ENCODE measurements at regions not wholly inside any gene's neighbourhood (a gene's known extent, or its start where the extent isn't known, plus 50 kb on each side); places are given as distances from the start of the nearest gene placed in this dataset.

DNA sequence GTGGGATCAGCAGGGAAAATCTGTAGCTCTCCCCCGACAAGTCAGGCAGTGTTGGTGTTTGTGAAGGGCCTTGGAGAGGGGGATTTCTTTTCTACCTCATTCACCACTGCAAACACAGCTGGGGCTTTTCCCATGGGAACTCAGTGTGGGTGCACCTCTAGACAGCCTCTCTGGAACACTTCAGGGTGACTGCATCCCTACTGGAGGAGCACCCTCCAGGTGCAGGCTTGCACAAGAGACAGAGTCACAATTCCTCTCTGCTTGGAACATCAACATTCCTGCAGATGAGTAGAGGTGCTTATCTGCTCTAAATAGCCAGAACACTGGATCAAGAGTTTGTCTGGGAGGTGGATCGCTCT lies 72.7 kb upstream of the AKAP13 start:
- DNase-seq (ENCODE audit: low read depth), result no peak

DNA sequence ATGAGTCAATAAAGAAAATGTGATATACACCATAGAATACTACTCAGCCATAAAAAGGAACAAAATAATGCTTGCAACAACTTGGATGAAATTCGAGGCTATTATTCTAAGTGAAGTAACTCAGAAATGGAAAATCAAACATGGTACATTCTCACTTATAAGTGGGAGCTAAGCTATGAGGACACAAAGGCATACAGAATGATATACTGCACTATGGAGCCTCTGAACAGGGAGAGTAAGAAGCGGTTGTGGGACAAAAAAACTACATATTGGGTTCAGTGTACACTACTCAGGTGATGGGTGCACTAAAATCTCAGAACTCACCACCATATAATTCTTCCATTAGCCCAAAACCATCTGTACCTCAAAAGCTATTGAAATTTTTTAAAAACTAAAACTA lies 68.8 kb upstream of the AKAP13 start:
- no peak for DNase-seq (ENCODE audit: low read depth)

DNA sequence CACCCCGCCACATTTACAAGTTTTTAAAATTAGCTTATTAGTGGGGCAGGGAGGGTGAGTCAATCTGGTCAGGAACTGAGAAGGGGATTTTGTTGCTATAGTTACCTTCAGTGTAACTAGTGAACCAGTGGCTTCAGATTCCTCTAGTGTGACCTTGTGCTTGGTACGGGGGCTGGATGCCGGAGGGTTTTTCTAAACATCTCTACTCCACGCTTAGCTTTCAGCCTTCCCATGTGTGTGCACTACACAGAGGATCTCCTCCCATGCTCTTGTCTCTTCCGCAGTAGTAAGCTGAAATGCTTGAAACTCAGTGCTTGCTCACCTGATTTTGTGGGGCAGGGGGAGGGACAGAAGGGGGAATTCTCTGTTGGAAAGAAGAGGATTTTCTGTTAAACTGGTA lies 67.9 kb upstream of the AKAP13 start:
- peak; percentile 40 for DNase-seq (ENCODE audit: low read depth)

DNA sequence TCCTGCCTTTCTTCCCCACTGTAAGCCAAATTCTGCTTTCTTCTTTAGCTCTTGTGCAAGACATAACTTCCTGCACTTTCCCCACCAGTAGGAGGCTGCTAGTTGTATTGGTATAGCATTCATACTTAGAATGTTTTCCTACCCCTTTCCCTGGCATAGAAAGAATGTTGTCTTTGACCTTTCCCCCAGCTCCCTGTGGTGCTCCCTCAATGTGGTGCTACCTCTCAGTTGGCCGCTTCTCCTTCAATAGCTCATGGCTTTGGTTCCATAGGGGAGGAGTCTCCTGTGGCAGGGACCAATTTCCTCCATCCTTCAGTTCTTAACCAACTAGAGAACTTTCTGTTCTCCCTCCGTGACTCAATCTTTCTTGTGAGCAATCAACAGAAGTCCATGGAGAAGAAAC lies 67.5 kb upstream of the AKAP13 start:
- DNase-seq (ENCODE audit: low read depth), result peak; percentile 66

DNA sequence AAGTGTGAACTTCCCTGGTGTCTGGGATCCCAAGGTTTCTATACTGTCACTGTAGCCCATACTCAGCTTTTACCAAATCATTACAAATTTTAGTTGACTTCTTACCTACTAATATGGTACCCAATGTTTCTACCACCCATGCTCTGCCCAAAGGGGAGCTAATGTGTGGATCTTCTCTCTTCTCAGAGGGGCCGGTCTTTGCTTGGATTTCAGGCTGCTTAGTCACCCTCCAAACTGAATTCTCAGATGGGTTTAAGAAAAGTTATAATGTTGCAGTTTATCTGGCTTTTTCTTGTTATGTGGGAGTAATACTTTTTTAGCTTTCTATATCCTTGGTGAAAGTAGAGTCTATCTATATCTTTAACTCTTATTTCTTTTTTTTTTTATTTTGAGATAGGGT lies 67.1 kb upstream of the AKAP13 start:
- DNase-seq (ENCODE audit: low read depth), result no peak

DNA sequence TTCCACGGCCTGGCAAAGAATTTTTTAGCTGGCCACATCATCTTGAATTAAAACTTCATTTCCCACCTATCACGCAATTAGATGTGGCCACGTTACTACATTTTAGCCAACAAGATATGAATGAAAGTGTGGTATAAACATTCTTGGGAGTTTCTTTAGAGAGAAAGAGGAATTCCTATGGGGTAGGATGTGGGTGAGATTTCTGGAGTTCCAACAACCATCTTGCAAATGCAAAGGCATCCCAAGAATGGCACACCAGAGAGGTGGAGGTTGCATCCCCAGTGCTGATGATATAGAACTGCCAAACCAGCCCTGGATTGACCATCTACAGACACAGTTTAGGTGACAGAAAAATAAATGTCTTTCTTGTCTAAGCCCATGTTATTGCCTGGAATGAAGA lies 66.3 kb upstream of the AKAP13 start:
- DNase-seq (ENCODE audit: low read depth), result no peak

DNA sequence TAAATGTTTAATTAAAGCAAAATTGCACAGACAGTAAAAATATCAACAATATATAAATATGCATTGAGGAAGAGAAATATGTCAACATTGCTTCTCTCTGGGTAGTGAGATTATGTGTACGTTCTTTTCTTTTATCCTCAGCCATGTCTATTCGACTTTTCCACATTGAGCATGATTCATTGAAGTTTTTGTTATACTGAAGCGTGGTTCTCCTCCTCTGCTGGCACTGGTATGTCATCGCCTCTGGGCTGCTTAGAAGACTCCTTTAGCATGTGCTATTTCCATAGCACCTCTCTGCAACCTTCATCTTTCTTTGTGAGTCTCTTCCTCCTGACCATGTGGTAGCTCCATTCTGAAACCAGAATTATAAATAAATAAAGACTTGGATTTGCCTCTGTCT lies 65.8 kb upstream of the AKAP13 start:
- no peak for DNase-seq (ENCODE audit: low read depth)

DNA sequence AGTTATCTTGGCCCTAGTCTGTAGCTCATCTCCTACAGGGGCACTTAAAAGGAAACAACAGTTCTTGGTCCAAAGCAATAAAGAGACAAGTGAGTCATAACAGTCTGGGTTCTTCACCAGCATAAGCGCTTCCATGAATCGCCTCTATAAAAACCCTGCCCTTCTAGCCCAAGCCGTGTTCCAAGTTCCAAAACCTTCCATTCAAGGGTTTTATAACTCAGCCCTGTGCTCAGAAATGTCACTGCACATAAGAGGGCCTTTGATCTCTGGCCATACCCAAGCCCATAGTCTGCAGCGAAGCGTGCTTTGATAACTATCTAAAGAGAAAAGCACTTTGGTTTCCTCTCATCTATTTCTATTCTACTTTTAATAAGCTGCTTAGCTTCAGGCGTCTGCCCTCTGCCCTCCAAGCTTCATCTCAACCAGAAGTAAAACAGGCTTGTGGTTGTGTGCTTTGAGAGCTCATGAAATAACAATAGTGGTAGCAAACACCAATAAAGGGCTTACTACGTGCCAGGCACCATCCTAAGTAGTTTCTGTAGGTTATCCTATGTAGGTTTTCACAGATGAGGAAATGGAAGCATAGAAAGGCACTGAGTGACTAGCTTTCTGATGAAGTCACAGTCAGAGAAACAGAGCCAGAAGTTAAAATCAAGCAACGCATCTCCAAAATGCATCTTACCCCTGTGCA lies 64.0 kb upstream of the AKAP13 start:
- DNase-seq (ENCODE audit: low read depth), result no peak

DNA sequence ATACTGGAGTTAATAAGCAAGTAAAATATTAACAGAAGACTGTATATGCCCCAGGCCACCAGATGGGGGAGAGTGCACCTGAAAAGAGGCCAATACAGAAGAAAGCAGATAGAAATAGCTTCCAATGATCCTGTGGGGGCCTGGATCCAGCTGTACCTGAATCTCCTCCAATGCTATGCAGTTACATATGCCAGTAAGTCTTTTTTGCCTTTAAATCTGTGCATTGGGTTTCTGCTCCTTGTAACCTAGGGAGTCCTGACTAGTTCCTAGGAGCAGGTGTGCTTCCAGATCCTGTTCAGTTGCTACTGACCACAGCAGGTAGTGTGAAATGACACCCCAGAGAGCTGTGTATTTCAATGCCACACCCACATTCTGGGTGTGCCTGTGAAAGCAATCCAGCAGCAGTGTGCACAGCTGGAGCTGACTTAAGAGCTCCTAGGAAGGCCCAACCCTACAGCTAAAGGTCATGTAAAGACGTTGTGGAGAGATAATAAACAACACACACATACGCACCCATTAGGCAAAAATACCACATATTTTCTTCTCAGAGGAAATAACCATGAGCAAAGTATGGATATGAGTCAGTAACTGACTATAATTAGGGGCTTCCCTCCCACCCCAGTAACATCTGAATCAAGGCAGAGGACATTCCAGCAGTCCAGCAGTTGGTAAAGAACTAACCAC lies 62.2 kb upstream of the AKAP13 start:
- peak; percentile 75 for DNase-seq (ENCODE audit: low read depth)

DNA sequence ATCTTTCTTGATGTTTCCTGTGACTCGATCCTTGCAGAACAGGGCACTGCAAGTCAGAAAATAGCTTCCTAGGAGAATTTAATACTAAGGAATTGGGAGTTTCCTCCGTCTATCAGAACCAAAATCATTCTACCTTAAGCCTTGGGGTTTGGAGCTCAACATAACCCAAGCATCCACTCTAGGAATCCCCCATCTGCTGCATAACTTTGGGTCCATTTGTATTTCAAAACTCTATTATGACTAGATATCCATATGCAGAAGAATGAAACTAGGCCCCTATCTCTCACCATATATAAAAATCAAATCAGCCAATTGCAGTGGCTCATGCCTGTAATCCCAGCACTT lies 61.7 kb upstream of the AKAP13 start:
- no peak for DNase-seq (ENCODE audit: low read depth)

DNA sequence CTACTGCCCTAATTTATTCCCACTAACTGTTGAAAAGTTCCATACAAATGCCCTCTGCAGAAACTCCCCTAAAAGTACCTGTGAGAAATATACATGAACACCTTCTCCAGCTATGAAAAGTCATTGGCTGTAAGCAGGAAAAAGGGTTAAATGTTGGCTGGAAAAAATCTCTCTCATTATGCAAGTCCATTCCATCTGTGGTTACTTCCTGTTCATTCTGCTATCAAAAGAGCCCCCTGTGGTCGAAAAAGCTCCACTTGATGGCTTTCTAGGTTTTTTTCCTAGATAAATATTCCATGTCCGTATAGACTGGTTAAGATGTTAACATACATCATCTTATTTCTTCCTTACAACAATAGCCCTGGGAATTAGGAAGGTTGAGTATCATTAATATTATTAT lies 56.2 kb upstream of the AKAP13 start:
- DNase-seq (ENCODE audit: low read depth), result no peak

DNA sequence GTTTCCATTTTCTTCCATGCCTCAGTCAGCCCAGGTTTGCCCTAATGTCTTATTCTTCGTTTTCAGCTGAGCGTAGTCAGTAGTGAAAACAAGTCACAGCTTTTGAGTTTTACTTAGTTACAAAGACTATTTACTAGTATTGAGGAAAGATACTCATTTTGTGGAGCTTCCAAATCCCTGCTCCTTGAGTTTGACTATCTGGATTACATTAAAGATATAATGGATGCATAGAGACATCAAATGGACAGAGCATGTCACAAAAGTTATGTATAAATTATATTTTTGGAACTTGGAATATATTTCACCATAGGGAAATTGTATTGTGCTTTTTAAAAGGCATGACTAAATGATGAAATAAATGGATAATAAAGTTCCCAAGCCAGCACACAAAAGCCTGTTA lies 54.6 kb upstream of the AKAP13 start:
- no peak for DNase-seq (ENCODE audit: low read depth)

DNA sequence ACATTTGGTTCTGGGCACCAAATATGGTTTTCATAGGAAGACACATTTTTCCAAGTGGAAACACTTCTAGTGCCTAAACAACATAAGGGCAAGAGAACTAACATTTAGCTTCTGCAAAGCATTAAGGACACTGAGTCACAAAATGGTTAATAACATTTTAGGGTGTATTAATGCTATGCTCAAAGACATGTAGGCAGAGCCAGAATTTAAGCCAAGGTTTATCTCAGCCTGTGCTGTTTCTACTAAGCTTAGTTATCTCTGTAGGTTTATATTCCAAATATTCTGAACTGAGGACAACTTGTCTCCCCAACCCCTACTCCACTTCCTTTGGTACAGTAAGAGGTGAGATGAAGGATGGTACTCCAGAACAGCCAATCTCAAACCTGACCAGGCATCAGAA lies 54.1 kb upstream of the AKAP13 start:
- DNase-seq (ENCODE audit: low read depth), result no peak

DNA sequence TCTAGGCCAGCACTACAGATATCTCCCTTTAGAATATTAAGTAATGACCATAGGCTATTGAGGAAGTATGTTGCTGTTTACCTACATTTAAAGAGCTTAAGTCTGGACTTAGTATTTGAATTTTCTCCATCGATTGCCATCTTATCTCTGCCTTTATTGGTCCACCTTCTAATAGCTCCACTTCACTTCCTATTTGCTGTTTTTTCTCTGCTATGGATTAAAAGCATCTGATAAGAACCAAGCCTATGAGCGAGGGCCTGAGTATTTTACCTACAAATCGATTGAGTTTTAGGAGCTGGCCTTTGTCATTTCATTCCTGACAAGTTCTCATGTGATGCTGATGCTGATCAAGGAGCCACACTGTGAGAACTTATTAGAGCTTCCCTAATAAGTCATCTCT lies 52.6 kb upstream of the AKAP13 start:
- DNase-seq (ENCODE audit: low read depth), result no peak

DNA sequence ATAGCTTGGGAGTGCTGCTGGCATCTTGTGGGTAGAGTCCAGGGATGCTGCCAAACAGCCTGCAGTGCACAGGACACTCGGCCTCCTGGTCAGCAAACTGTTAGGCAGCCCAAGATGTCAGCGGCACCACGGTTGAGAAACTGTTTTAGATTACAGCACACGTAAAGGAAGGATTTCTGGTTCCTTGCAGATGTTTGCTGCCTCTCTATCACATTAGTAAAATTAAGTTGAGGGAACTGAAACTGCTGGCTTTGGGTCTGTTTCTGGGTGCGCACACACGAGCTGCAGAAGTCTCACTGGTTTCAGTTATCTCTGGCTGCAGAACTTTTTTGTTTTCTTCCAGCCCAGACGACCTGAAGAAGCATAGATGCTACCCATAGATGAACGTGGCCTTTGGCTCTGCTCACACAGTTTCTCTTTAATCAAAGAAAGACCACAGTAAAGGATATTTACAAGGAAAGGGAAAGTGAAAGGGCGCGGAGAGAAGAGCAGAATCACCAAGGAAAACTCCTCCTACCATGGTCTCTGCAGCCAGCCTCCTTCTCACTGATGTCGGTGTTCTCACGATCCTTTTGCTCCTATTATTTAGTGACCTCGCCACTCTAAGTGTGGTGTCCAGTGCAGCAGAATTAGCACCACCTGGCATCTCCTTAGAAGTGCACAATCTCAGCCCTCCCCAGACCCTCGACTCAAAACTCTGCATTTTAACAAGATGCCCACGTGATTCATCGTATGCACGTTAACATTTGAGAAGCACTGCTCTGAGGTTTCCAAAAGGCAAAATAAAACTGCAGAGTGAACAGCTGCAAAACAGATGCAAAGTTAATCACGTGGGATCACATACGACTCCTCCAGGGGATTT lies 50.6 kb upstream of the AKAP13 start:
- peak; percentile 60 for DNase-seq (ENCODE audit: low read depth)
